D721Med (cell line): ENCODE measurements at regions not wholly inside any gene's neighbourhood (a gene's known extent, or its start where the extent isn't known, plus 50 kb on each side); places are given as distances from the start of the nearest gene placed in this dataset.
"Not testable (repeated sequence)": the region's sequence is repeated elsewhere in the genome, so short reads cannot be mapped to it uniquely, and the experiment has no call there.

Experiments
- DNase-seq: peaks from one replicate; pipeline ENCODE4 v3.0.0; 2011; ENCODE audit warnings: low spot score; ENCODE audit not compliant: insufficient read length
- FAIRE-seq: peaks from 2 replicates; lab custom pipeline; 2011; peaks lifted over from hg19 to GRCh38; lab: Jason Lieb, UNC
- CTCF ChIP-seq: IDR thresholded peaks from 2 replicates; pipeline ENCODE4 v1.5.1; 2012; ENCODE audit warnings: mild to moderate bottlenecking, control low read depth; ENCODE audit not compliant: insufficient read depth; ENCODE audit errors: missing control alignments

- TF ChIP-seq CTCF: no peak
- no peak for FAIRE-seq
Observed at GRCh38 chrX:20686256-20686655, 419.5 kb upstream of the RPS6KA3 start.

GRCh38 chrX:20685652-20686051 is 418.9 kb upstream of the RPS6KA3 start:
- DNase-seq (no peak), FAIRE-seq (no peak)
- no peak for TF ChIP-seq CTCF

More at GRCh38 chrX:20686256-20686655, 419.5 kb upstream of the RPS6KA3 start:
- no peak for DNase-seq

GRCh38 chrX:20681683-20682082 is 415.0 kb upstream of the RPS6KA3 start:
- FAIRE-seq: no peak
- no peak for DNase-seq

GRCh38 chrX:20680998-20681397 is 414.3 kb upstream of the RPS6KA3 start:
- no peak for DNase-seq
- TF ChIP-seq CTCF: no peak
- no peak for FAIRE-seq

More at GRCh38 chrX:20681683-20682082, 415.0 kb upstream of the RPS6KA3 start:
- no peak for TF ChIP-seq CTCF

- DNase-seq: no peak
- no peak for TF ChIP-seq CTCF
- no peak for FAIRE-seq
Observed at GRCh38 chrX:20672476-20672875, 405.8 kb upstream of the RPS6KA3 start.

GRCh38 chrX:20671746-20672145 is 405.0 kb upstream of the RPS6KA3 start:
- not testable (repeated sequence) for DNase-seq
- FAIRE-seq: peak; percentile 29

GRCh38 chrX:20670611-20671010 is 403.9 kb upstream of the RPS6KA3 start:
- TF ChIP-seq CTCF: no peak
- FAIRE-seq: no peak
- DNase-seq: no peak

- DNase-seq (no peak), FAIRE-seq (no peak)
- no peak for TF ChIP-seq CTCF
Observed at GRCh38 chrX:20668550-20668949, 401.8 kb upstream of the RPS6KA3 start.
